HG03432 (cell line): ENCODE measurements at regions not wholly inside any gene's neighbourhood (a gene's known extent, or its start where the extent isn't known, plus 50 kb on each side); places are given as distances from the start of the nearest gene placed in this dataset.

Experiments used
- ATAC-seq: cut with Tn5 transposase; IDR thresholded peaks from one replicate; pipeline ENCODE4 v1.9.1; 2021; ENCODE audit warnings: mild to moderate bottlenecking, moderate library complexity; ENCODE audit not compliant: unreplicated experiment

GRCh38 chr3:176469694-176470205, 727.5 kb downstream of the TBL1XR1 start:
- no peak for ATAC-seq

GRCh38 chr3:176463610-176464009, 733.7 kb downstream of the TBL1XR1 start:
- ATAC-seq = no peak

GRCh38 chr3:176447369-176447768, 749.9 kb downstream of the TBL1XR1 start:
- ATAC-seq = no peak

- ATAC-seq = no peak
These were observed 755.0 kb downstream of the TBL1XR1 start for GRCh38 chr3:176442326-176442725.

GRCh38 chr3:176439729-176440128, 757.6 kb downstream of the TBL1XR1 start:
- ATAC-seq = no peak

GRCh38 chr3:176431991-176432390, 765.3 kb downstream of the TBL1XR1 start:
- no peak for ATAC-seq

- ATAC-seq = no peak
These were observed 766.3 kb downstream of the TBL1XR1 start for GRCh38 chr3:176431038-176431418.

- ATAC-seq = peak; percentile 44
These were observed 766.8 kb downstream of the TBL1XR1 start for GRCh38 chr3:176430244-176431037.

GRCh38 chr3:176428552-176428951, 768.7 kb downstream of the TBL1XR1 start:
- no peak for ATAC-seq

GRCh38 chr3:176426371-176426770, 770.9 kb downstream of the TBL1XR1 start:
- no peak for ATAC-seq

GRCh38 chr3:176416870-176417269, 780.4 kb downstream of the TBL1XR1 start:
- ATAC-seq = no peak

GRCh38 chr3:176415661-176416295, 781.5 kb downstream of the TBL1XR1 start:
- no peak for ATAC-seq

- ATAC-seq = no peak
These were observed 784.5 kb downstream of the TBL1XR1 start for GRCh38 chr3:176412771-176413170.

- no peak for ATAC-seq
These were observed 793.8 kb downstream of the TBL1XR1 start for GRCh38 chr3:176403531-176403930.

- no peak for ATAC-seq
These were observed 796.1 kb downstream of the TBL1XR1 start for GRCh38 chr3:176401211-176401610.

GRCh38 chr3:176399193-176399592, 798.1 kb downstream of the TBL1XR1 start:
- ATAC-seq = no peak

- no peak for ATAC-seq
These were observed 802.0 kb downstream of the TBL1XR1 start for GRCh38 chr3:176395240-176395639.

- ATAC-seq = no peak
These were observed 818.5 kb downstream of the TBL1XR1 start for GRCh38 chr3:176378789-176379188.

- no peak for ATAC-seq
These were observed 820.8 kb downstream of the TBL1XR1 start for GRCh38 chr3:176376531-176376930.

GRCh38 chr3:176375519-176375918, 821.8 kb downstream of the TBL1XR1 start:
- no peak for ATAC-seq

- no peak for ATAC-seq
These were observed 835.0 kb downstream of the TBL1XR1 start for GRCh38 chr3:176362191-176362731.

GRCh38 chr3:176359211-176359610, 838.1 kb downstream of the TBL1XR1 start:
- no peak for ATAC-seq
